H1 (cell line): ENCODE measurements at regions not wholly inside any gene's neighbourhood (a gene's known extent, or its start where the extent isn't known, plus 50 kb on each side); places are given as distances from the start of the nearest gene placed in this dataset.

Experiments
- CTCF ChIA-PET: fragments of 300-600 bp; sonication (Branson Sonifier 250); formaldehyde crosslinking; loops from one replicate; lab custom pipeline; 2021; ENCODE audit not compliant: partially characterized antibody; lab: Charles Lee
- POLR2A ChIA-PET: fragments of 300-600 bp; sonication (Branson Sonifier 250); formaldehyde crosslinking; loops from one replicate; lab custom pipeline; 2021; ENCODE audit warnings: inconsistent platforms; ENCODE audit not compliant: partially characterized antibody; lab: Charles Lee
- DNase-seq, 2 experiments: peaks; one replicate each; pipeline versions ENCODE4 v3.0.0 to v3.0.0-alpha.2; 2010 to 2022; ENCODE audit warnings: low spot score in 2 of 2, low read depth in 1 of 2, mixed read lengths in 1 of 2
- FAIRE-seq: peaks from 2 replicates; lab custom pipeline; 2011; peaks lifted over from hg19 to GRCh38; lab: Jason Lieb, UNC
- H2AFZ ChIP-seq: 2 replicates; pipeline ENCODE4 v1.8.1; 2012; ENCODE audit warnings: low read length, inconsistent platforms
- H2AK5ac ChIP-seq: 2 replicates; pipeline ENCODE4 v1.6.1; 2013; ENCODE audit warnings: low read depth, low read length
- H2BK120ac ChIP-seq: replicated peaks from 2 replicates; pipeline ENCODE3; 2013; ENCODE audit warnings: low read depth, low read length, inconsistent platforms
- H2BK12ac ChIP-seq: 2 replicates; pipeline ENCODE4 v1.6.1; 2013; ENCODE audit warnings: low read depth, low read length
- H2BK15ac ChIP-seq: 2 replicates; pipeline ENCODE4 v1.6.1; 2013; ENCODE audit warnings: low read length
- H2BK20ac ChIP-seq: 2 replicates; pipeline ENCODE4 v1.6.1; 2013; ENCODE audit warnings: low read length
- H2BK5ac ChIP-seq: 2 replicates; pipeline ENCODE4 v1.6.1; 2013; ENCODE audit warnings: low read depth, low read length
- H3K14ac ChIP-seq: 2 replicates; pipeline ENCODE4 v1.6.1; 2013; ENCODE audit warnings: inconsistent platforms; ENCODE audit not compliant: insufficient read length
- H3K18ac ChIP-seq: 2 replicates; pipeline ENCODE4 v1.6.1; 2013; ENCODE audit warnings: low read length; ENCODE audit errors: extremely low read depth
- H3K23ac ChIP-seq: 2 replicates; pipeline ENCODE4 v1.6.1; 2013; ENCODE audit warnings: inconsistent platforms; ENCODE audit not compliant: insufficient read length
- H3K23me2 ChIP-seq: 2 replicates; pipeline ENCODE4 v1.6.1; 2013; ENCODE audit warnings: low read depth, low read length
- H3K27ac ChIP-seq: 2 replicates; pipeline ENCODE4 v1.6.1; 2011; ENCODE audit warnings: low read depth, low read length, inconsistent platforms
- H3K27me3 ChIP-seq, 4 experiments: replicated peaks in 1 of 4; 1 replicate in 1 of 4; 2 replicates in 3 of 4; pipeline versions ENCODE4 v1.6.1 to v1.8.1; 2011 to 2013; ENCODE audit warnings: low read length in 3 of 4, mild to moderate bottlenecking in 3 of 4, inconsistent platforms in 2 of 4, mixed read lengths in 2 of 4, moderate library complexity in 1 of 4; ENCODE audit not compliant: control insufficient read depth in 3 of 4, insufficient read depth in 3 of 4; ENCODE audit errors: extremely low read depth in 1 of 4
- H3K36me3 ChIP-seq, 4 experiments: 2 replicates each; pipeline versions ENCODE4 v1.6.1 to v1.8.1; 2011 to 2013; ENCODE audit warnings: mild to moderate bottlenecking in 4 of 4, low read length in 3 of 4, moderate library complexity in 2 of 4, control low read depth in 1 of 4, inconsistent platforms in 1 of 4; ENCODE audit not compliant: insufficient read depth in 4 of 4, control insufficient read depth in 2 of 4
- H3K4ac ChIP-seq: replicated peaks from 2 replicates; pipeline ENCODE3; 2013; ENCODE audit warnings: low read length, low read depth, mixed read lengths, inconsistent platforms; ENCODE audit not compliant: insufficient read length
- H3K4me1 ChIP-seq, 4 experiments: replicated peaks in 1 of 4; 1 replicate in 1 of 4; 2 replicates in 3 of 4; pipeline versions ENCODE4 v1.6.1 to v1.8.1; 2011 to 2013; ENCODE audit warnings: low read length in 3 of 4, inconsistent platforms in 2 of 4, mixed read lengths in 1 of 4; ENCODE audit not compliant: insufficient read depth in 4 of 4, control insufficient read depth in 3 of 4
- H3K4me2 ChIP-seq, 2 experiments: 2 replicates each; pipeline versions ENCODE4 v1.6.1 to v1.8.1; 2011 to 2013; ENCODE audit warnings: low read depth in 2 of 2, low read length in 2 of 2, control low read depth in 1 of 2, inconsistent platforms in 1 of 2, mild to moderate bottlenecking in 1 of 2; ENCODE audit not compliant: insufficient read depth in 1 of 2
- H3K4me3 ChIP-seq, 4 experiments: fragments of 200-600, 300-600 bp in 1 of 4; sonication (generic), shearing (Covaris generic), sonication (Bioruptor Twin) in 1 of 4; 2 replicates each; pipeline versions ENCODE4 v1.5.1 to v1.8.1; 2011 to 2016; ENCODE audit warnings: low read length in 4 of 4, low read depth in 3 of 4, control low read depth in 2 of 4, inconsistent platforms in 2 of 4, mild to moderate bottlenecking in 2 of 4, mixed read lengths in 1 of 4, moderate library complexity in 1 of 4; ENCODE audit not compliant: insufficient read depth in 2 of 4; ENCODE audit errors: extremely low read depth in 1 of 4
- H3K56ac ChIP-seq: replicated peaks from 2 replicates; pipeline ENCODE3; 2013; ENCODE audit warnings: low read depth, mild to moderate bottlenecking, mixed read lengths, low read length, inconsistent platforms; ENCODE audit not compliant: insufficient read length
- H3K79me1 ChIP-seq: 2 replicates; pipeline ENCODE4 v1.6.1; 2013; ENCODE audit warnings: low read depth, low read length, control low read depth
- H3K79me2 ChIP-seq, 2 experiments: 2 replicates each; pipeline versions ENCODE4 v1.6.1 to v1.8.1; 2012 to 2013; ENCODE audit warnings: low read length in 2 of 2, mild to moderate bottlenecking in 2 of 2, inconsistent platforms in 1 of 2; ENCODE audit not compliant: insufficient read depth in 2 of 2, control insufficient read depth in 1 of 2
- H3K9ac ChIP-seq, 4 experiments: replicated peaks in 1 of 4; 1 replicate in 1 of 4; 2 replicates in 3 of 4; pipeline versions ENCODE4 v1.6.1 to v1.8.1; 2011 to 2013; ENCODE audit warnings: low read depth in 3 of 4, low read length in 3 of 4, control low read depth in 2 of 4, mild to moderate bottlenecking in 2 of 4, moderate library complexity in 2 of 4, inconsistent platforms in 1 of 4; ENCODE audit errors: extremely low read depth in 1 of 4
- H3K9me3 ChIP-seq, 2 experiments: 2 replicates each; pipeline versions ENCODE4 v1.6.1 to v1.8.1; 2012 to 2013; ENCODE audit warnings: mild to moderate bottlenecking in 2 of 2, moderate library complexity in 2 of 2, control low read depth in 1 of 2, inconsistent platforms in 1 of 2, low read depth in 1 of 2, low read length in 1 of 2, mixed read lengths in 1 of 2; ENCODE audit not compliant: insufficient read depth in 2 of 2
- H4K20me1 ChIP-seq, 2 experiments: replicated peaks in 1 of 2; 2 replicates each; pipeline versions ENCODE3 to v1.8.1; 2011 to 2013; ENCODE audit warnings: inconsistent platforms in 2 of 2, low read length in 2 of 2, mild to moderate bottlenecking in 1 of 2; ENCODE audit not compliant: insufficient read depth in 2 of 2, control insufficient read depth in 1 of 2
- H4K5ac ChIP-seq: 2 replicates; pipeline ENCODE4 v1.6.1; 2013; ENCODE audit warnings: low read length, low read depth, mixed read lengths, inconsistent platforms; ENCODE audit not compliant: insufficient read length
- H4K8ac ChIP-seq: 2 replicates; pipeline ENCODE4 v1.8.0; 2013; ENCODE audit warnings: mild to moderate bottlenecking, moderate library complexity, low read length, inconsistent platforms; ENCODE audit not compliant: insufficient read depth; ENCODE audit errors: extremely low read depth
- H4K91ac ChIP-seq: replicated peaks from 2 replicates; pipeline ENCODE3; 2013; ENCODE audit warnings: low read length, mixed read lengths, inconsistent platforms; ENCODE audit not compliant: insufficient read length
- CEBPB ChIP-seq: IDR thresholded peaks from 2 replicates; pipeline ENCODE4 v1.6.1; 2012; ENCODE audit warnings: low read depth, low read length
- CHD2 ChIP-seq: IDR thresholded peaks from 2 replicates; pipeline ENCODE4 v1.6.1; 2012; ENCODE audit warnings: low read length, improper control_type of control experiment
- GABPA ChIP-seq: IDR thresholded peaks from 2 replicates; pipeline ENCODE4 v1.6.1; 2011; ENCODE audit warnings: mild to moderate bottlenecking, low read length, moderate library complexity, borderline replicate concordance; ENCODE audit not compliant: insufficient read depth
- HDAC6 ChIP-seq: IDR thresholded peaks from one replicate; pipeline ENCODE4 v1.7.1; 2012; ENCODE audit warnings: low read depth, mild to moderate bottlenecking, inconsistent platforms, low read length, moderate library complexity
- JUN ChIP-seq: IDR thresholded peaks from 2 replicates; pipeline ENCODE4 v1.6.1; 2011; ENCODE audit warnings: low read depth, mild to moderate bottlenecking, improper control_type of control experiment, low read length
- JUND ChIP-seq: IDR thresholded peaks from 2 replicates; pipeline ENCODE4 v1.6.1; 2011; ENCODE audit warnings: mild to moderate bottlenecking, improper control_type of control experiment, low read length
- POLR2AphosphoS5 ChIP-seq: IDR thresholded peaks from 2 replicates; pipeline ENCODE4 v1.6.1; 2011; ENCODE audit warnings: low read depth, low read length
- POU5F1 ChIP-seq: IDR thresholded peaks from 2 replicates; pipeline ENCODE4 v1.6.1; 2011; ENCODE audit warnings: low read depth, mild to moderate bottlenecking, low read length, moderate library complexity
- SIRT6 ChIP-seq: IDR thresholded peaks from one replicate; pipeline ENCODE4 v1.7.1; 2012; ENCODE audit warnings: low read length, inconsistent platforms
- SP4 ChIP-seq: IDR thresholded peaks from 2 replicates; pipeline ENCODE4 v1.6.1; 2012; ENCODE audit warnings: low read length, inconsistent platforms
- TAF7 ChIP-seq: optimal IDR thresholded peaks from 2 replicates; pipeline ENCODE3; 2011; ENCODE audit warnings: low read depth, mild to moderate bottlenecking, inconsistent platforms, low read length, moderate library complexity, borderline replicate concordance
- TEAD4 ChIP-seq: IDR thresholded peaks from 2 replicates; pipeline ENCODE4 v1.6.1; 2012; ENCODE audit warnings: low read depth, low read length, inconsistent platforms, mixed read lengths
- YY1 ChIP-seq: IDR thresholded peaks from 2 replicates; pipeline ENCODE4 v1.6.1; 2011; ENCODE audit warnings: low read depth, mild to moderate bottlenecking, low read length
- WGBS, 2 experiments: shearing (Covaris generic) in 1 of 2; methylation state at CpG; one replicate each; pipeline versions ENCODE4 v1.1.6 to v1.1.7; 2013 to 2015; ENCODE audit warnings: low lambda C conversion rate in 2 of 2, mixed read lengths in 2 of 2, inconsistent platforms in 1 of 2, low coverage in 1 of 2, missing lambda C conversion rate in 1 of 2; ENCODE audit not compliant: insufficient replicate concordance in 2 of 2, insufficient coverage in 1 of 2, insufficient read length in 1 of 2; ENCODE audit errors: extremely low coverage in 1 of 2, missing lambda C conversion rate in 1 of 2; 5-methylcytosine and 5-hydroxymethylcytosine counted together
- TF ChIP-seq, protein P1 (sequence below), 3 experiments: IDR thresholded peaks; 1 replicate in 2 of 3; 2 replicates in 1 of 3; pipeline versions ENCODE4 v1.5.1 to v1.6.1; 2011; ENCODE audit warnings: low read length in 3 of 3, mild to moderate bottlenecking in 3 of 3, inconsistent platforms in 2 of 3, low read depth in 1 of 3, moderate library complexity in 1 of 3; ENCODE audit not compliant: insufficient read depth in 1 of 3; ENCODE audit errors: control extremely low read depth in 1 of 3

DNA sequence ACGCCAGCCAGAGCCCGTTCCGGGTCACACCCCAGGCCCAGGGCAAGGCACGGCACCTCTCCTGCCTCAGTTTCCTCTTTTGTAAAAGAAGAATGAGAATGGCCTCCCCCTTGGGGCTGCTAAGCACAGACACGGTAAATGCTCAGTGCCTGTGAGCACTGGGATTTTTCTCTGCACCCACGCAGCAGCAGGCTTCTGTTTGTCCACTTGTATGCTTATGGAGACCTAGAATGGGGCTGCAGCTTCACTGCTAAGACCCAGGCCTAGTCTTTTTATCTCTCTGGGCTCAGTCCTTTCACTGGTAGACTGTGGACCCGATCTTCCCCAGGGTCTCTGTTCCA, 1327.9 kb downstream of the TBC1D22A start:
- H2AFZ ChIP-seq: no peak overlapping the region
- 0 out of 7 replicates have a peak, but pooled peaks cover 0 to 2% (median 0%) of the 10 kb centered on the region in 4 experiments for H3K27me3 ChIP-seq
- H3K9me3 ChIP-seq: no peaks in the 10 kb centered on the region
- no peak overlapping the region for H2BK15ac ChIP-seq
- no peak for FAIRE-seq
- no peak overlapping the region for H3K23ac ChIP-seq
- no peaks in the 10 kb centered on the region for H3K79me2 ChIP-seq
- H3K14ac ChIP-seq: no peak overlapping the region
- H4K20me1 ChIP-seq: no peaks in the 10 kb centered on the region
- no peaks in the 10 kb centered on the region; the same call in 1 of the 2 replicates for H3K79me1 ChIP-seq
- no peak overlapping the region for H3K9ac ChIP-seq
- H2BK5ac ChIP-seq: no peak overlapping the region
- H3K36me3 ChIP-seq: no peaks in the 10 kb centered on the region
- H4K8ac ChIP-seq: no peak overlapping the region
- H3K18ac ChIP-seq: no peak overlapping the region
- no peak overlapping the region for H4K91ac ChIP-seq
- no peak overlapping the region for H2AK5ac ChIP-seq
- peaks cover 0 to 4% (median 0%) of the 10 kb centered on the region in 4 experiments; a peak in 1 of 7 replicates for H3K4me1 ChIP-seq
- DNase-seq: no peak
- H2BK20ac ChIP-seq: no peak overlapping the region
- H2BK12ac ChIP-seq: no peak overlapping the region
- 88% methylated on average over 3 of the region's 7 CpGs; no CpG with 5 or more reads in 1 of the 2 experiments for WGBS, 2 experiments
- H2BK120ac ChIP-seq: no peak overlapping the region
- H3K27ac ChIP-seq: no peak overlapping the region
- no peaks in the 10 kb centered on the region for H3K23me2 ChIP-seq
- no peak overlapping the region for H3K4ac ChIP-seq
- H4K5ac ChIP-seq: no peak overlapping the region
- POLR2A ChIA-PET: no interaction called here
- no peak overlapping the region for H3K4me2 ChIP-seq
- H3K4me3 ChIP-seq: no peak overlapping the region
- no peak overlapping the region for H3K56ac ChIP-seq
- CTCF ChIA-PET: no interaction called here
- TF ChIP-seq GABPA: no peak
- no peak for TF ChIP-seq TEAD4
- no peak for TF ChIP-seq JUN
- no peak for TF ChIP-seq HDAC6
- no peak for TF ChIP-seq CHD2
- no peak for TF ChIP-seq POU5F1
- TF ChIP-seq, protein P1, sequence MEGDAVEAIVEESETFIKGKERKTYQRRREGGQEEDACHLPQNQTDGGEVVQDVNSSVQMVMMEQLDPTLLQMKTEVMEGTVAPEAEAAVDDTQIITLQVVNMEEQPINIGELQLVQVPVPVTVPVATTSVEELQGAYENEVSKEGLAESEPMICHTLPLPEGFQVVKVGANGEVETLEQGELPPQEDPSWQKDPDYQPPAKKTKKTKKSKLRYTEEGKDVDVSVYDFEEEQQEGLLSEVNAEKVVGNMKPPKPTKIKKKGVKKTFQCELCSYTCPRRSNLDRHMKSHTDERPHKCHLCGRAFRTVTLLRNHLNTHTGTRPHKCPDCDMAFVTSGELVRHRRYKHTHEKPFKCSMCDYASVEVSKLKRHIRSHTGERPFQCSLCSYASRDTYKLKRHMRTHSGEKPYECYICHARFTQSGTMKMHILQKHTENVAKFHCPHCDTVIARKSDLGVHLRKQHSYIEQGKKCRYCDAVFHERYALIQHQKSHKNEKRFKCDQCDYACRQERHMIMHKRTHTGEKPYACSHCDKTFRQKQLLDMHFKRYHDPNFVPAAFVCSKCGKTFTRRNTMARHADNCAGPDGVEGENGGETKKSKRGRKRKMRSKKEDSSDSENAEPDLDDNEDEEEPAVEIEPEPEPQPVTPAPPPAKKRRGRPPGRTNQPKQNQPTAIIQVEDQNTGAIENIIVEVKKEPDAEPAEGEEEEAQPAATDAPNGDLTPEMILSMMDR (IDR thresholded peaks at IDR 0.05; ENCODE audit: control extremely low read depth in 1 of 3, insufficient read depth in 1 of 3, low read depth in 1 of 3, low read length in 3 of 3): no peak
- TF ChIP-seq JUND: no peak
- TF ChIP-seq SP4: no peak
- TF ChIP-seq TAF7: no peak
- TF ChIP-seq CEBPB: no peak
- no peak for TF ChIP-seq POLR2AphosphoS5
- TF ChIP-seq SIRT6: no peak
- no peak for TF ChIP-seq YY1
